HCT116 (cell line): ENCODE measurements at regions not wholly inside any gene's neighbourhood (a gene's known extent, or its start where the extent isn't known, plus 50 kb on each side); places are given as distances from the start of the nearest gene placed in this dataset.

ENCODE experiments used
- ATAC-seq: fragments of 200-7000 bp; cut with Tn5 transposase; 2 replicates; pipeline ENCODE4 v1.9.1; 2020; ENCODE audit warnings: mild to moderate bottlenecking, moderate library complexity
- BruUV-seq: library from RNA; stranded (reverse); fragments of 400-500 nt; replicated peaks from 2 replicates; lab custom pipeline; 2021; lab: Mats Ljungman, UMichigan
- CTCF ChIA-PET: fragments of 300-600 bp; sonication (Branson Sonifier 250); formaldehyde crosslinking; loops from one replicate; lab custom pipeline; 2021; ENCODE audit warnings: antibody characterized with exemption; lab: Charles Lee
- POLR2A ChIA-PET: fragments of 300-600, 350-600 bp; sonication (Branson Sonifier 250); formaldehyde crosslinking; loops from one replicate; lab custom pipeline; 2021; ENCODE audit warnings: antibody characterized with exemption; lab: Charles Lee
- RAD21 ChIA-PET, 2 experiments: fragments of 300-600 bp; sonication (Branson Sonifier 250); formaldehyde crosslinking; loops; one replicate each; lab custom pipeline; 2023; ENCODE audit warnings: low total read pairs in 2 of 2; ENCODE audit not compliant: uncharacterized antibody in 2 of 2, unreplicated experiment in 2 of 2, low non-redundant PET in 1 of 2; lab: Charles Lee
- DNase-seq: peaks from one replicate; pipeline ENCODE4 v3.0.0-alpha.2; 2010; ENCODE audit warnings: low read depth, low spot score
- H2AFZ ChIP-seq: fragments of 200-600 bp; shearing (Covaris generic), sonication (generic); 2 replicates; pipeline ENCODE4 v1.6.1; 2017; ENCODE audit warnings: low read depth, mixed run types, mixed read lengths, antibody characterized with exemption, low read length; ENCODE audit not compliant: poor library complexity, severe bottlenecking
- H3K27ac ChIP-seq: 2 replicates; pipeline ENCODE4 v1.5.1; 2012; ENCODE audit warnings: low read depth, low read length
- H3K27me3 ChIP-seq: fragments of 200-600 bp; sonication (generic); 2 replicates; pipeline ENCODE4 v1.6.1; 2016; ENCODE audit warnings: mixed run types, low read length, mixed read lengths; ENCODE audit not compliant: insufficient read depth
- H3K36me3 ChIP-seq, 2 experiments: fragments of 200-500 bp in 1 of 2; fragments of 200-600 bp in 1 of 2; sonication (Bioruptor generic) in 1 of 2; sonication (generic) in 1 of 2; 2 replicates each; pipeline versions ENCODE4 v1.5.1 to v1.6.1; 2014 to 2016; ENCODE audit warnings: low read length in 2 of 2, inconsistent platforms in 1 of 2, mixed read lengths in 1 of 2, mixed run types in 1 of 2; ENCODE audit not compliant: insufficient read depth in 2 of 2, control insufficient read depth in 1 of 2
- H3K4me1 ChIP-seq, 2 experiments: fragments of 200-600 bp in 1 of 2; sonication (generic) in 1 of 2; 2 replicates each; pipeline versions ENCODE4 v1.5.1 to v1.6.1; 2012 to 2017; ENCODE audit warnings: low read length in 2 of 2, inconsistent platforms in 1 of 2, mild to moderate bottlenecking in 1 of 2, mixed read lengths in 1 of 2, mixed run types in 1 of 2, moderate library complexity in 1 of 2; ENCODE audit not compliant: insufficient read depth in 2 of 2, control insufficient read depth in 1 of 2
- H3K4me2 ChIP-seq: fragments of 200-600 bp; sonication (generic); 2 replicates; pipeline ENCODE4 v1.6.1; 2017; ENCODE audit warnings: mixed run types, low read length, mixed read lengths
- H3K4me3 ChIP-seq, 2 experiments: fragments of 200-600 bp in 1 of 2; sonication (generic) in 1 of 2; replicated peaks in 1 of 2; 2 replicates each; pipeline ENCODE4 v1.5.1; 2011 to 2016; ENCODE audit warnings: low read length in 2 of 2, control low read depth in 1 of 2, low read depth in 1 of 2, mild to moderate bottlenecking in 1 of 2, mixed read lengths in 1 of 2, mixed run types in 1 of 2
- H3K79me2 ChIP-seq: fragments of 200-600 bp; sonication (generic); 2 replicates; pipeline ENCODE4 v1.6.1; 2017; ENCODE audit warnings: mild to moderate bottlenecking, mixed run types, low read length, moderate library complexity, mixed read lengths; ENCODE audit not compliant: insufficient read depth
- H3K9ac ChIP-seq: fragments of 200-600 bp; sonication (generic); 2 replicates; pipeline ENCODE4 v1.6.1; 2016; ENCODE audit warnings: low read length, mixed read lengths
- H3K9me2 ChIP-seq: fragments of 200-600 bp; sonication (generic), shearing (Covaris generic); 2 replicates; pipeline ENCODE4 v1.6.1; 2017; ENCODE audit warnings: mixed run types, mild to moderate bottlenecking, moderate library complexity; ENCODE audit not compliant: insufficient read depth
- H3K9me3 ChIP-seq, 2 experiments: fragments of 200-500 bp in 1 of 2; fragments of 200-600 bp in 1 of 2; sonication (Bioruptor generic) in 1 of 2; sonication (generic) in 1 of 2; 2 replicates each; pipeline ENCODE4 v1.6.1; 2014 to 2017; ENCODE audit warnings: low read length in 2 of 2, mixed read lengths in 2 of 2, inconsistent platforms in 1 of 2, low read depth in 1 of 2, mild to moderate bottlenecking in 1 of 2, mixed run types in 1 of 2, moderate library complexity in 1 of 2; ENCODE audit not compliant: control insufficient read depth in 1 of 2, insufficient read depth in 1 of 2
- H4K20me1 ChIP-seq: fragments of 200-600 bp; sonication (generic), shearing (Covaris generic); 2 replicates; pipeline ENCODE4 v1.6.1; 2017; ENCODE audit warnings: mixed run types, mild to moderate bottlenecking, moderate library complexity; ENCODE audit not compliant: insufficient read depth
- CEBPB ChIP-seq: IDR thresholded peaks from 2 replicates; pipeline ENCODE4 v1.6.1; 2012; ENCODE audit warnings: low read depth
- EGR1 ChIP-seq: IDR thresholded peaks from 2 replicates; pipeline ENCODE4 v1.6.1; 2012; ENCODE audit warnings: low read depth
- EZH2 ChIP-seq: fragments of 200-600 bp; sonication (generic); IDR thresholded peaks from 2 replicates; pipeline ENCODE4 v1.6.1; 2017; ENCODE audit warnings: antibody characterized with exemption, mixed run types
- JUND ChIP-seq: IDR thresholded peaks from 2 replicates; pipeline ENCODE4 v1.6.1; 2012
- POLR2A ChIP-seq: IDR thresholded peaks from 2 replicates; pipeline ENCODE4 v1.7.0; 2011; ENCODE audit warnings: borderline replicate concordance; ENCODE audit not compliant: insufficient read depth, insufficient read length; ENCODE audit errors: extremely low read depth
- RAD21 ChIP-seq: IDR thresholded peaks from 2 replicates; pipeline ENCODE4 v1.6.1; 2012; ENCODE audit warnings: low read depth, mild to moderate bottlenecking
- SIN3A ChIP-seq: IDR thresholded peaks from 2 replicates; pipeline ENCODE4 v1.6.1; 2012; ENCODE audit warnings: low read depth
- SP1 ChIP-seq: IDR thresholded peaks from 2 replicates; pipeline ENCODE4 v1.6.1; 2012; ENCODE audit warnings: low read depth
- YY1 ChIP-seq: IDR thresholded peaks from 2 replicates; pipeline ENCODE4 v1.6.1; 2011; ENCODE audit warnings: low read length, low read depth, moderate library complexity, mild to moderate bottlenecking; ENCODE audit not compliant: insufficient replicate concordance; ENCODE audit errors: extremely low read depth
- ZBTB33 ChIP-seq: IDR thresholded peaks from 2 replicates; pipeline ENCODE4 v1.6.1; 2011; ENCODE audit warnings: mild to moderate bottlenecking, low read length, moderate library complexity; ENCODE audit not compliant: insufficient replicate concordance; ENCODE audit errors: extremely low read depth
- ZFX ChIP-seq: fragments of 450-650 bp; IDR thresholded peaks from 2 replicates; pipeline ENCODE4 v1.6.1; 2017
- ZNF274 ChIP-seq: fragments of 200-500 bp; sonication (Bioruptor generic); IDR thresholded peaks from 2 replicates; pipeline ENCODE4 v1.6.1; 2014; ENCODE audit warnings: mild to moderate bottlenecking, low read depth, low read length, inconsistent platforms
- intact Hi-C: fragments of 100-400 bp; cut with micrococcal nuclease; formaldehyde crosslinking; loops from 2 replicates; pipeline ENCODE4 v1.10.0; 2022
- TF ChIP-seq, protein P1 (sequence below): IDR thresholded peaks from 2 replicates; pipeline ENCODE4 v1.6.1; 2012; ENCODE audit warnings: low read depth

DNA sequence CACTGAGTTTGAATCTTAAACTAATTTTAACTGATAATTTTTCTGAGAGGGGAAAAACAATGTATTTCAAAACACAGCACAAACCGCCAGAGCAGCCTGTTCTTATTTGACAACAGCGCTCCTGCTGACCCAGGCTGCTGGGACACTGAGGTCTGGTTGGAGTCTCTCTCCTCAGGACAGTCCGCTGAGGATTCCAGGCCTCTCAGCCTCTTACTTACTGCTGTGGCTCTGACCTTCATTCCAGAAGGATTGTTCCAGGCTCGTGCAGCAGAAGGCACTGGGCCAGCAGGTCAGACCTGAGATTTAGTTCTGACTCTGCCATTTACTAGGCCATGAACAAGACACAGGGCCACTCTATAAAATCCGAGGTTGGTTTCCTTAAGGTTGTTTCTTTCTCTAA, 393.6 kb downstream of the TDRD3 start:
- Histone ChIP-seq H3K4me2 (no peak overlapping the region), H3K9me2 (no peaks in the 10 kb centered on the region), H3K27ac (no peak overlapping the region), H3K36me3 (no peaks in the 10 kb centered on the region), H4K20me1 (no peaks in the 10 kb centered on the region), H3K4me3 (no peak overlapping the region), H3K9ac (no peak overlapping the region), H3K79me2 (no peaks in the 10 kb centered on the region), H3K27me3 (no peaks in the 10 kb centered on the region), H3K4me1 (no peaks in the 10 kb centered on the region), H3K9me3 (no peaks in the 10 kb centered on the region), H2AFZ (no peak overlapping the region)
- intact Hi-C loops: no loop called here
- no TSS peak for BruUV-seq
- ChIA-PET RAD21 (no interaction called here), POLR2A (no interaction called here), CTCF (no interaction called here)
- ATAC-seq (no peak), DNase-seq (no peak)
- TF ChIP-seq SIN3A (no peak), CEBPB (no peak)

- Histone ChIP-seq H2AFZ (no peak overlapping the region), H3K27me3 (no peaks in the 10 kb centered on the region), H3K36me3 (no peaks in the 10 kb centered on the region), H3K9me3 (no peaks in the 10 kb centered on the region), H4K20me1 (no peaks in the 10 kb centered on the region), H3K4me3 (no peak overlapping the region), H3K4me1 (no peaks in the 10 kb centered on the region), H3K4me2 (no peak overlapping the region), H3K9ac (no peak overlapping the region), H3K9me2 (no peaks in the 10 kb centered on the region)
- ChIA-PET CTCF (no interaction called here), RAD21 (no interaction called here), POLR2A (no interaction called here)
- DNase-seq: no peak
- no peak for ATAC-seq
- intact Hi-C loops: no loop called here
- BruUV-seq: no TSS peak
- TF ChIP-seq POLR2A (no peak), ZBTB33 (no peak), ZFX (no peak), EZH2 (no peak), JUND (no peak), EGR1 (no peak), YY1 (no peak), RAD21 (no peak), SP1 (no peak), ZNF274 (no peak)
- TF ChIP-seq, protein P1, sequence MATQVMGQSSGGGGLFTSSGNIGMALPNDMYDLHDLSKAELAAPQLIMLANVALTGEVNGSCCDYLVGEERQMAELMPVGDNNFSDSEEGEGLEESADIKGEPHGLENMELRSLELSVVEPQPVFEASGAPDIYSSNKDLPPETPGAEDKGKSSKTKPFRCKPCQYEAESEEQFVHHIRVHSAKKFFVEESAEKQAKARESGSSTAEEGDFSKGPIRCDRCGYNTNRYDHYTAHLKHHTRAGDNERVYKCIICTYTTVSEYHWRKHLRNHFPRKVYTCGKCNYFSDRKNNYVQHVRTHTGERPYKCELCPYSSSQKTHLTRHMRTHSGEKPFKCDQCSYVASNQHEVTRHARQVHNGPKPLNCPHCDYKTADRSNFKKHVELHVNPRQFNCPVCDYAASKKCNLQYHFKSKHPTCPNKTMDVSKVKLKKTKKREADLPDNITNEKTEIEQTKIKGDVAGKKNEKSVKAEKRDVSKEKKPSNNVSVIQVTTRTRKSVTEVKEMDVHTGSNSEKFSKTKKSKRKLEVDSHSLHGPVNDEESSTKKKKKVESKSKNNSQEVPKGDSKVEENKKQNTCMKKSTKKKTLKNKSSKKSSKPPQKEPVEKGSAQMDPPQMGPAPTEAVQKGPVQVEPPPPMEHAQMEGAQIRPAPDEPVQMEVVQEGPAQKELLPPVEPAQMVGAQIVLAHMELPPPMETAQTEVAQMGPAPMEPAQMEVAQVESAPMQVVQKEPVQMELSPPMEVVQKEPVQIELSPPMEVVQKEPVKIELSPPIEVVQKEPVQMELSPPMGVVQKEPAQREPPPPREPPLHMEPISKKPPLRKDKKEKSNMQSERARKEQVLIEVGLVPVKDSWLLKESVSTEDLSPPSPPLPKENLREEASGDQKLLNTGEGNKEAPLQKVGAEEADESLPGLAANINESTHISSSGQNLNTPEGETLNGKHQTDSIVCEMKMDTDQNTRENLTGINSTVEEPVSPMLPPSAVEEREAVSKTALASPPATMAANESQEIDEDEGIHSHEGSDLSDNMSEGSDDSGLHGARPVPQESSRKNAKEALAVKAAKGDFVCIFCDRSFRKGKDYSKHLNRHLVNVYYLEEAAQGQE: no peak
- TF ChIP-seq, all 23 proteins: peak for 0
- Histone ChIP-seq H3K27ac (no peak overlapping the region), H3K79me2 (no peaks in the 10 kb centered on the region)
These were observed 391.3 kb downstream of the TDRD3 start for GRCh38 chr13:60788156-60788829.
